ENCODE measurements at regions not wholly inside any gene's neighbourhood (a gene's known extent, or its start where the extent isn't known, plus 50 kb on each side); places are given as distances from the start of the nearest gene placed in this dataset.

- Mint-ChIP-seq H3K36me3 (ENCODE audit: insufficient read depth) (no peaks in the 10 kb centered on the region), H3K27me3 (ENCODE audit: low read depth) (peaks cover 2% of the 10 kb centered on the region), H3K4me3 (no peak overlapping the region), H3K9me3 (no peaks in the 10 kb centered on the region), H3K4me1 (ENCODE audit: low read depth) (peaks cover 13% of the 10 kb centered on the region)
- ATAC-seq (no peak), DNase-seq (no peak)
Measured at GRCh38 chr17:13088666-13089065, 70.8 kb upstream of the ELAC2 start.

DNA sequence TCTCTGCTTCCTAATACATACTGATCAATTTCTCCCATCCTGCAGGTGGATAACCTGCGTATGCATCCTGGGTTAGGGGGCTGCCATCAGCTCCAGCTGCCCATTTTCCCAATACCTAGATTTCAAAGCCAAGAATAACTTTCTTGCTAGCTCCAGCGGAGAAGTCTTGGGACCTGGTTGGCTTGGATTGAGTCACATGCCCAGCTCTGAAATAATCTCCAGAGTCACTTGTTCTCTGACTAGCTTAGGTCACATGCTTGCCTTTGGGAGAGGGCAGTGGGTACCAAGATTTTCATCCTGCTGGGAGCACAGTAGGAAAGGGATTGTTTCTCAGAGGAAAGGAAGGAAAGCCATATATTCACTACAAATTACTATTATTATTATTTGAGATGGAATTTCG, 70.0 kb upstream of the ELAC2 start:
- H3K4me3 Mint-ChIP-seq: no peak overlapping the region
- no peak for DNase-seq
- peaks cover 2% of the 10 kb centered on the region for H3K27me3 Mint-ChIP-seq (ENCODE audit: low read depth)
- no peak for ATAC-seq
- peaks cover 13% of the 10 kb centered on the region for H3K4me1 Mint-ChIP-seq (ENCODE audit: low read depth)
- H3K36me3 Mint-ChIP-seq (ENCODE audit: insufficient read depth): no peaks in the 10 kb centered on the region
- peaks cover 2% of the 10 kb centered on the region for H3K9me3 Mint-ChIP-seq

GRCh38 chr17:13086142-13086769, 68.4 kb upstream of the ELAC2 start:
- Mint-ChIP-seq H3K36me3 (ENCODE audit: insufficient read depth) (no peaks in the 10 kb centered on the region), H3K27me3 (ENCODE audit: low read depth) (peaks cover 2% of the 10 kb centered on the region), H3K9me3 (peaks cover 10% of the 10 kb centered on the region), H3K4me3 (no peak overlapping the region), H3K4me1 (ENCODE audit: low read depth) (peaks cover 13% of the 10 kb centered on the region)
- no peak for ATAC-seq
- no peak for DNase-seq

DNA sequence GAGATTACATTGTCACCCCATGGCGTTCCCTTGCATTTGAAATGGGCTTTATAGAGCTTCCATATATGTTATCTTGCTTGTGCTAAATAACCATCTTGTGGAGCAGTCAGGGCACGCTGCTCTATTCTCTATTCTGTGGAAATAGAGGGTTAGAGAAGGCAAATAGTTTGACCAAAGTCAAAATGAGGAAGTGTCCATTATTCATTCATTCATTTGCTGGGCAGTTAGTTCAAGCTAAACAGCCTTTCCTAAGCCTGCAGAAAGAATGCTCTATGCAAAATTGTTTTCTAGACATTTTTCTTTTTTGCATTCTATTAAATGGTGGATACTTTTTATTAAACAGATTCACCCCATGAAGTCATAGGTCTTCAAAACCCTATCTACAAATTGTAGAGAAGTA, 67.8 kb upstream of the ELAC2 start:
- peaks cover 10% of the 10 kb centered on the region for H3K9me3 Mint-ChIP-seq
- H3K27me3 Mint-ChIP-seq (ENCODE audit: low read depth): peaks cover 2% of the 10 kb centered on the region
- peaks cover 13% of the 10 kb centered on the region for H3K4me1 Mint-ChIP-seq (ENCODE audit: low read depth)
- ATAC-seq (no peak), DNase-seq (no peak)
- no peak overlapping the region for H3K4me3 Mint-ChIP-seq
- H3K36me3 Mint-ChIP-seq (ENCODE audit: insufficient read depth): no peaks in the 10 kb centered on the region

DNA sequence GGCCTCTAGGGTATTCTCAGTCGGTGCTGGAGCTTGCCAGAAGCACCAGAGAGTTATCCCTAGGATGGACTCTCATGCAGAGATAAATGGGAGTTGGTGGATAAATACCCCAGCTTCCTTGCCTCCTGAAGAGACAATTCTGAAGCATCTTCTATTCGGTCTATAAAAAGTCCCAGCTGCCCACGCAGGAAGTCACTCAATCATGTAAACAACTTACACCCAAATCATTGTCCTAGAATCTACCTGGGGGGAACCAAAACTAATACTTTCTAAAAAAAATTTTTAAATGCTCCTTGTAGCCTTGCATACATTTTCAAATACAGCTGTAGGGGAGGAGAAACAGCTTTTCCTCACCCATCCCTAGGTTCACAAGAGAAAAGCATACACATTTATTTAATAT, 66.6 kb upstream of the ELAC2 start:
- no peak overlapping the region for H3K4me3 Mint-ChIP-seq
- ATAC-seq (no peak), DNase-seq (no peak)
- peaks cover 10% of the 10 kb centered on the region for H3K9me3 Mint-ChIP-seq
- no peaks in the 10 kb centered on the region for H3K36me3 Mint-ChIP-seq (ENCODE audit: insufficient read depth)
- H3K27me3 Mint-ChIP-seq (ENCODE audit: low read depth): peaks cover 2% of the 10 kb centered on the region
- peaks cover 13% of the 10 kb centered on the region for H3K4me1 Mint-ChIP-seq (ENCODE audit: low read depth)

DNA sequence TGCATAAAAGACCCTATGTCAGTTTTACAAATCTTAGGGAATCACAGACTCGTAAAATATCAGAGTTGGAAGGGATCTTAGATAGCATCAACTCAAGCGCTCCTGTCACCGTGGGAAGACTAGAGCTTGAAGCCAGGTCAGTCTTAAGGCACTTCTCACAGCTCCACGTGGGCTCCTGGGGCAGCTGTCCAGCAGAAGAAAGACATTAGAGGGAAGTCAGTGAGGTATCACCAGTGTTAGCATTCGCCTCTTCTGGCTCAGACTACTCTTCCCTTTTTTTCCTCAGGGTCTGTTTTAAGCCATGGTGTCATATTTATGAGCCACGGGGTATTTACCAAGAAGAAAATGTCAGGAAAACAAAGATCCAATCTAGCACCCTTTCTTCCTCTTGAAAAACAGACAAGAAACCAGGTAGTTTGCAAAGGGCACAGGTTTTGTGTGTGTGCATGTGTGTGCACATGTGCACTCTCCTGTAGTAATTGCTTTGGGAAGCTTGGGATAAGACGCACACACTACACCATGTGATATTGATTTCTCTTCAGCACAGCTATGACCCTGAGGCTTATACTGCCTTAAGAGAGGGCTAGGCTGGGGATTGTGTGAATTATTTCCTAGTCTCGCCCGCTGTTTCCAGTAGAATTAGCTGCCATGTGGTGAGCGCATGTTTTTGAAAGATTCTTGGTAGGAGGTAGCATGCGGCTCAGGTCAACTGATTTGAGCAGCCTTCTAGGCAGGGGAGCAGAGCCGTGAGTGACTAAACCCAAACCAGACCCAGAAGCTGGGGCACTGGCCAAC, 61.0 kb upstream of the ELAC2 start:
- Mint-ChIP-seq H3K27me3 (ENCODE audit: low read depth) (no peaks in the 10 kb centered on the region), H3K9me3 (peaks cover 10% of the 10 kb centered on the region), H3K4me3 (no peak overlapping the region), H3K4me1 (ENCODE audit: low read depth) (no peaks in the 10 kb centered on the region), H3K36me3 (ENCODE audit: insufficient read depth) (no peaks in the 10 kb centered on the region)
- ATAC-seq (no peak), DNase-seq (no peak)

DNA sequence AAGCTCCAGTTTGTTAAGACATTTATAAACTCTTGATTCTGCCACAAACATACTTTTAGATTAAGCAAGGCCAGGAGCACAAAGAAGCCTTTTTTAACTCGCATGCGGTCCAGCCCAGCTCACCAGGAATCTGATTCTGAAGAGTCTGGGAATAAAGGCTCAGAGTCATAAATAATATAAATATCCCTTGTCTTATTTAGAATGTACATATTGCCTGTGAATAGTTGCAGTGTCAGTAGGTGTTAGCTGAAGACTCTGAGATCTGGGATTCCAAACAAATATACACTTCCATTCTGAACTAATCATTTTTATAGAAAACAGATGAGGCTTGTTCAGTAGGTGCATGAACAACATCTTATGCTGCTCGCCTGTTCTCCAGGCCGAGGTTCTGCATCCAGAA, 59.1 kb upstream of the ELAC2 start:
- Mint-ChIP-seq H3K4me1 (ENCODE audit: low read depth) (no peaks in the 10 kb centered on the region), H3K9me3 (peaks cover under 1% of the 10 kb centered on the region), H3K4me3 (no peak overlapping the region), H3K36me3 (ENCODE audit: insufficient read depth) (no peaks in the 10 kb centered on the region), H3K27me3 (ENCODE audit: low read depth) (peaks cover 2% of the 10 kb centered on the region)
- ATAC-seq (no peak), DNase-seq (no peak)

GRCh38 chr17:13074026-13074425, 56.2 kb upstream of the ELAC2 start:
- H3K4me1 Mint-ChIP-seq (ENCODE audit: low read depth): no peaks in the 10 kb centered on the region
- no peaks in the 10 kb centered on the region for H3K36me3 Mint-ChIP-seq (ENCODE audit: insufficient read depth)
- H3K27me3 Mint-ChIP-seq (ENCODE audit: low read depth): peaks cover 2% of the 10 kb centered on the region
- no peak for ATAC-seq
- DNase-seq: no peak
- H3K9me3 Mint-ChIP-seq: no peaks in the 10 kb centered on the region
- no peak overlapping the region for H3K4me3 Mint-ChIP-seq

- peaks cover 2% of the 10 kb centered on the region for H3K27me3 Mint-ChIP-seq (ENCODE audit: low read depth)
- ATAC-seq (no peak), DNase-seq (no peak)
- H3K36me3 Mint-ChIP-seq (ENCODE audit: insufficient read depth): no peaks in the 10 kb centered on the region
- H3K9me3 Mint-ChIP-seq: no peaks in the 10 kb centered on the region
- H3K4me3 Mint-ChIP-seq: no peak overlapping the region
- H3K4me1 Mint-ChIP-seq (ENCODE audit: low read depth): no peaks in the 10 kb centered on the region
Measured at GRCh38 chr17:13073018-13073417, 55.2 kb upstream of the ELAC2 start.

- H3K9me3 Mint-ChIP-seq: no peaks in the 10 kb centered on the region
- ATAC-seq (no peak), DNase-seq (no peak)
- no peak overlapping the region for H3K4me3 Mint-ChIP-seq
- no peaks in the 10 kb centered on the region for H3K4me1 Mint-ChIP-seq (ENCODE audit: low read depth)
- H3K27me3 Mint-ChIP-seq (ENCODE audit: low read depth): peaks cover 4% of the 10 kb centered on the region
- no peaks in the 10 kb centered on the region for H3K36me3 Mint-ChIP-seq (ENCODE audit: insufficient read depth)
Measured at GRCh38 chr17:13070732-13071131, 52.9 kb upstream of the ELAC2 start.

DNA sequence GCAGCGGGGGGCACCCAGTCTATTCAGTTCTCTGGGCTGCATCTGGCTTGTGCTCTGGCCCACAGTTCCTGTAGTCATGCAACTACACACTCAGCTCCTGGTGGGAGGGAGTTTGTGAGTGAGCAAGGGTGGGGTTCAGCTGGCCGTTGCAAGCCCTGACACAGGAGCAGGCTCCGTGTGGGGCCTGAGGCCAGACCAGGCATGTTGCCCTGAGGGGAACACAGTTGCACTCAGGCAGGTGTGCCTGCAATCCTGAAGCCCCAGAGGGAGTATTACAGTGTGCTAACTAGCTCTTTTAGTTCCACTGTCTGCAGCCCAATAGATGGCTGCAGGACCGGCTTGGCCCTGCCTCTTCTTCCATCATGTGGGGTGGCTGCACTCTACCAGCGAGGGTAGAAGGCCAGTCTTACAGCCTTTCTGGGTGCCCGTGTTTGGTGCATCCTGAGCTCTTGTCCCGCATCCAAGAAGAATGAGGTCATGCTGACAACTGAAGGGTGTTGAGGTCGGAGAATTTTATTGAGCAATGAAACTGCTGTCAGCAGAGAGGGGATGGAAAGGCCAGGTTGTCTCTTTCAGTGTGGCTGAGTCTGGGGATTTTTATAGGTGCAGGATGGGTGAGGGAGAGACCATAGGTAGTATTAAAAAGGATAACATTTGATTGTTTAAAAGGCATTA, 49.9 kb upstream of the ELAC2 start:
- ATAC-seq (no peak), DNase-seq (no peak)
- Mint-ChIP-seq H3K4me1 (ENCODE audit: low read depth) (no peaks in the 10 kb centered on the region), H3K27me3 (ENCODE audit: low read depth) (peaks cover 2% of the 10 kb centered on the region), H3K36me3 (ENCODE audit: insufficient read depth) (no peaks in the 10 kb centered on the region), H3K9me3 (no peaks in the 10 kb centered on the region), H3K4me3 (no peak overlapping the region)

All from activated T-cell treated with anti-CD3 and anti-CD28 coated beads, Interleukin-2, amount 50 U/mL, for 4 hours (primary cell).